ENCODE measurements at regions not wholly inside any gene's neighbourhood (a gene's known extent, or its start where the extent isn't known, plus 50 kb on each side); places are given as distances from the start of the nearest gene placed in this dataset.

GRCh38 chr4:138919094-138919936 lies 96.3 kb upstream of the NOCT start:
- no peak for DNase-seq

- DNase-seq = no peak
These were observed 97.3 kb upstream of the NOCT start for GRCh38 chr4:138918169-138918869.

GRCh38 chr4:138916763-138917162 lies 98.8 kb upstream of the NOCT start:
- no peak for DNase-seq

- DNase-seq = no peak
These were observed 99.8 kb upstream of the NOCT start for GRCh38 chr4:138915756-138916155.

GRCh38 chr4:138912704-138913340 lies 102.8 kb upstream of the NOCT start:
- DNase-seq = no peak

GRCh38 chr4:138911909-138912703 lies 103.5 kb upstream of the NOCT start:
- no peak for DNase-seq

- no peak for DNase-seq
These were observed 104.7 kb upstream of the NOCT start for GRCh38 chr4:138910914-138911336.

GRCh38 chr4:138910195-138910913 lies 105.2 kb upstream of the NOCT start:
- no peak for DNase-seq

GRCh38 chr4:138909587-138909986 lies 106.0 kb upstream of the NOCT start:
- no peak for DNase-seq

- DNase-seq = no peak
These were observed 107.4 kb upstream of the NOCT start for GRCh38 chr4:138908134-138908533.

- DNase-seq = no peak
These were observed 108.4 kb upstream of the NOCT start for GRCh38 chr4:138907174-138907573.

- no peak for DNase-seq
These were observed 110.8 kb upstream of the NOCT start for GRCh38 chr4:138904793-138905192.

GRCh38 chr4:138903185-138903584 lies 112.4 kb upstream of the NOCT start:
- no peak for DNase-seq

GRCh38 chr4:138902705-138903104 lies 112.9 kb upstream of the NOCT start:
- no peak for DNase-seq

- no peak for DNase-seq
These were observed 114.4 kb upstream of the NOCT start for GRCh38 chr4:138901177-138901576.

- no peak for DNase-seq
These were observed 115.6 kb upstream of the NOCT start for GRCh38 chr4:138899999-138900398.

- DNase-seq = no peak
These were observed 117.3 kb upstream of the NOCT start for GRCh38 chr4:138898282-138898681.

GRCh38 chr4:138897811-138898226 lies 117.8 kb upstream of the NOCT start:
- DNase-seq = no peak

GRCh38 chr4:138894709-138895108 lies 120.9 kb upstream of the NOCT start:
- no peak for DNase-seq

- DNase-seq = no peak
These were observed 121.6 kb upstream of the NOCT start for GRCh38 chr4:138894011-138894410.

GRCh38 chr4:138892483-138893407 lies 122.8 kb upstream of the NOCT start:
- DNase-seq = no peak
